ENCODE measurements at regions not wholly inside any gene's neighbourhood (a gene's known extent, or its start where the extent isn't known, plus 50 kb on each side); places are given as distances from the start of the nearest gene placed in this dataset.

DNA sequence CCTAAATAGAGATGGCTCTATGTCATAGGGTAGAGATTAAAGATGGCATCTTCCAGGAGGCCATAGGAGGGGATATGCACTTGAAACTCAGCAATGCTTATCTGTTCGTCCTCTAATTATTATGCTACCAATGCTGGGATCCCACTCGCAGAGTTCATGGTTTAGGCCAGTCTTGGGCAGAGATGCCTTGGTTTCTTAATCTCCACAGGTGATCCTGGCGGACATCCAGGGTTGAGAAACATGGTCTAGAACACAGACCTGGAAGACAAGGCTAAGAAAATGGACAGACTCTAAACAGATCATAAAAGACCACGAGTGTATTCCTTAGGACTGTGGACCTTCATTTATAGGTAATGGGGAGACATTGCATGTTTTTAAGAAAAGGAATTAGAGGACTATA lies 70.0 kb upstream of the IRS2 start:
- Histone ChIP-seq H3K18ac (ENCODE audit: insufficient read length, low read depth, low read length) (no peak overlapping the region), H4K5ac (ENCODE audit: insufficient read length, low read depth, low read length) (no peak overlapping the region), H3K4me2 (ENCODE audit: insufficient read depth, insufficient read length, low read length) (no peak overlapping the region), H3K79me1 (ENCODE audit: insufficient read depth, low read depth, low read length, poor library complexity, severe bottlenecking) (no peaks in the 10 kb centered on the region), H3K14ac (ENCODE audit: insufficient read depth, low read length) (no peak overlapping the region), H3K9ac (ENCODE audit: extremely low read depth, insufficient read length, low read length) (no peak overlapping the region), H4K8ac (replicated peaks; ENCODE audit: insufficient read length, low read depth, low read length) (no peak overlapping the region), H2BK5ac (ENCODE audit: insufficient read length, low read length) (no peak overlapping the region), H3T11ph (ENCODE audit: low read length) (no peak overlapping the region), H3K79me2 (ENCODE audit: insufficient read depth, low read length) (no peaks in the 10 kb centered on the region), H2BK20ac (ENCODE audit: low read depth, low read length, poor library complexity, severe bottlenecking) (no peak overlapping the region), H3K23ac (ENCODE audit: insufficient read length, low read depth, low read length) (no peak overlapping the region), H3K56ac (ENCODE audit: insufficient read length, low read depth, low read length) (no peak overlapping the region), H2AK5ac (ENCODE audit: insufficient read length, low read length) (no peak overlapping the region), H3K27me3 (ENCODE audit: insufficient read depth, low read length) (no peaks in the 10 kb centered on the region), H3K4ac (ENCODE audit: low read depth, low read length) (no peak overlapping the region), H2BK120ac (ENCODE audit: low read depth, low read length, poor library complexity, severe bottlenecking) (no peak overlapping the region), H4K20me1 (ENCODE audit: control insufficient read depth, insufficient read depth, insufficient read length) (no peaks in the 10 kb centered on the region), H2BK12ac (ENCODE audit: insufficient read length, low read depth, low read length) (no peak overlapping the region), H4K91ac (ENCODE audit: insufficient read length, low read depth, low read length) (no peak overlapping the region), H3K27ac (ENCODE audit: insufficient read length, low read depth, low read length) (no peak overlapping the region), H2AFZ (ENCODE audit: low read length) (no peak overlapping the region), H2BK15ac (ENCODE audit: low read depth, low read length) (no peak overlapping the region), H3K23me2 (ENCODE audit: insufficient read length, low read depth, low read length, poor library complexity, severe bottlenecking) (no peaks in the 10 kb centered on the region), H3K9me3 (ENCODE audit: control insufficient read depth, low read depth, low read length) (no peaks in the 10 kb centered on the region), H3K4me1 (ENCODE audit: insufficient read depth, low read length) (peaks cover 3% of the 10 kb centered on the region; the same call in 1 of the 2 replicates)
- Mint-ChIP-seq H3K4me3 (no peak overlapping the region), H3K27me3 (ENCODE audit: low read depth) (no peaks in the 10 kb centered on the region), H3K27ac (no peak overlapping the region), H3K4me1 (peaks cover 28 to 31% of the 10 kb centered on the region in 2 experiments), H3K9me3 (no peaks in the 10 kb centered on the region), H3K36me3 (ENCODE audit: insufficient read depth in 1 of 3, low read depth in 3 of 3) (no peaks in the 10 kb centered on the region)
- no CpG with 5 or more reads among the region's 4 CpGs for WGBS (ENCODE audit: extremely low coverage, insufficient read length, low lambda C conversion rate)
- no peak for DNase-seq
- TF ChIP-seq, protein P1, sequence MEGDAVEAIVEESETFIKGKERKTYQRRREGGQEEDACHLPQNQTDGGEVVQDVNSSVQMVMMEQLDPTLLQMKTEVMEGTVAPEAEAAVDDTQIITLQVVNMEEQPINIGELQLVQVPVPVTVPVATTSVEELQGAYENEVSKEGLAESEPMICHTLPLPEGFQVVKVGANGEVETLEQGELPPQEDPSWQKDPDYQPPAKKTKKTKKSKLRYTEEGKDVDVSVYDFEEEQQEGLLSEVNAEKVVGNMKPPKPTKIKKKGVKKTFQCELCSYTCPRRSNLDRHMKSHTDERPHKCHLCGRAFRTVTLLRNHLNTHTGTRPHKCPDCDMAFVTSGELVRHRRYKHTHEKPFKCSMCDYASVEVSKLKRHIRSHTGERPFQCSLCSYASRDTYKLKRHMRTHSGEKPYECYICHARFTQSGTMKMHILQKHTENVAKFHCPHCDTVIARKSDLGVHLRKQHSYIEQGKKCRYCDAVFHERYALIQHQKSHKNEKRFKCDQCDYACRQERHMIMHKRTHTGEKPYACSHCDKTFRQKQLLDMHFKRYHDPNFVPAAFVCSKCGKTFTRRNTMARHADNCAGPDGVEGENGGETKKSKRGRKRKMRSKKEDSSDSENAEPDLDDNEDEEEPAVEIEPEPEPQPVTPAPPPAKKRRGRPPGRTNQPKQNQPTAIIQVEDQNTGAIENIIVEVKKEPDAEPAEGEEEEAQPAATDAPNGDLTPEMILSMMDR (conservative IDR thresholded peaks at IDR 0.05), result no peak
